HEK293 (cell line): ENCODE measurements at regions not wholly inside any gene's neighbourhood (a gene's known extent, or its start where the extent isn't known, plus 50 kb on each side); places are given as distances from the start of the nearest gene placed in this dataset.

Experiments used
- CTCF ChIA-PET: fragments of 350-600 bp; formaldehyde crosslinking; extraction: SDS; loops from one replicate; lab custom pipeline; 2021; ENCODE audit warnings: antibody characterized with exemption; lab: Yijun Ruan, JAX
- POLR2A ChIA-PET: fragments of 300-600 bp; formaldehyde crosslinking; extraction: SDS; loops from one replicate; lab custom pipeline; 2020; ENCODE audit warnings: antibody characterized with exemption, inconsistent platforms; lab: Yijun Ruan, JAX
- H3K27ac ChIP-seq: fragments of 200-500 bp; sonication (Bioruptor generic); 2 replicates; pipeline ENCODE4 v1.5.1; 2014; ENCODE audit warnings: low read depth, low read length, control low read depth, inconsistent platforms; ENCODE audit errors: extremely low read depth
- H3K36me3 ChIP-seq, 2 experiments: fragments of 200-500 bp in 1 of 2; sonication (Bioruptor generic) in 1 of 2; 1 replicate in 1 of 2; 2 replicates in 1 of 2; pipeline ENCODE4 v1.5.1; 2014 to 2017; ENCODE audit warnings: inconsistent platforms in 2 of 2, low read length in 2 of 2; ENCODE audit not compliant: control insufficient read depth in 2 of 2, insufficient read depth in 1 of 2
- H3K4me1 ChIP-seq: fragments of 200-500 bp; sonication (Bioruptor generic); 2 replicates; pipeline ENCODE4 v1.5.1; 2014; ENCODE audit warnings: mild to moderate bottlenecking, low read length, inconsistent platforms; ENCODE audit not compliant: control insufficient read depth, insufficient read depth
- H3K4me3 ChIP-seq: 2 replicates; pipeline ENCODE4 v1.5.1; 2011; ENCODE audit warnings: low read depth, mild to moderate bottlenecking, control low read depth, low read length, moderate library complexity
- H3K9me3 ChIP-seq: fragments of 200-500 bp; sonication (Bioruptor generic); 2 replicates; pipeline ENCODE4 v1.5.1; 2014; ENCODE audit warnings: low read depth, low read length, inconsistent platforms; ENCODE audit not compliant: control insufficient read depth, insufficient read depth
- GLI2 ChIP-seq: fragments of 450-650 bp; formaldehyde crosslinking; IDR thresholded peaks from 2 replicates; pipeline ENCODE4; 2017; ENCODE audit warnings: missing biosample characterization, missing genetic modification characterization, low read depth, borderline replicate concordance
- GLIS1 ChIP-seq: fragments of 450-650 bp; formaldehyde crosslinking; IDR thresholded peaks from 2 replicates; pipeline ENCODE4 v1.5.1; 2016; ENCODE audit warnings: missing biosample characterization, missing genetic modification characterization
- HIC1 ChIP-seq: fragments of 450-650 bp; formaldehyde crosslinking; IDR thresholded peaks from 2 replicates; pipeline ENCODE4 v1.5.1; 2016; ENCODE audit warnings: missing biosample characterization, missing genetic modification characterization
- HOXD13 ChIP-seq: sonication (generic); formaldehyde crosslinking; IDR thresholded peaks from 2 replicates; pipeline ENCODE4 v1.8.0; 2022; ENCODE audit warnings: missing genetic modification reagents, borderline replicate concordance
- INSM2 ChIP-seq: fragments of 450-650 bp; formaldehyde crosslinking; IDR thresholded peaks from 2 replicates; pipeline ENCODE4 v1.5.1; 2016; ENCODE audit warnings: missing biosample characterization, missing genetic modification characterization
- RBAK ChIP-seq: fragments of 450-650 bp; formaldehyde crosslinking; IDR thresholded peaks from 2 replicates; pipeline ENCODE4 v1.5.1; 2016; ENCODE audit warnings: missing biosample characterization, missing genetic modification characterization
- SP7 ChIP-seq: fragments of 450-650 bp; formaldehyde crosslinking; IDR thresholded peaks from 2 replicates; pipeline ENCODE4 v1.5.1; 2016; ENCODE audit warnings: missing biosample characterization, missing genetic modification characterization
- YY1 ChIP-seq: fragments of 450-650 bp; formaldehyde crosslinking; IDR thresholded peaks from 2 replicates; pipeline ENCODE4 v1.5.1; 2018; ENCODE audit warnings: missing biosample characterization, missing genetic modification characterization
- ZBTB10 ChIP-seq: fragments of 450-650 bp; formaldehyde crosslinking; IDR thresholded peaks from 2 replicates; pipeline ENCODE4 v1.5.1; 2016; ENCODE audit warnings: missing biosample characterization, missing genetic modification characterization
- ZBTB48 ChIP-seq: fragments of 450-650 bp; formaldehyde crosslinking; IDR thresholded peaks from 2 replicates; pipeline ENCODE4 v1.5.1; 2016; ENCODE audit warnings: missing biosample characterization, missing genetic modification characterization
- ZBTB49 ChIP-seq: fragments of 450-650 bp; formaldehyde crosslinking; IDR thresholded peaks from 2 replicates; pipeline ENCODE4 v1.5.1; 2016; ENCODE audit warnings: missing biosample characterization, missing genetic modification characterization, low read depth
- ZBTB6 ChIP-seq: fragments of 450-650 bp; formaldehyde crosslinking; IDR thresholded peaks from 2 replicates; pipeline ENCODE4 v1.5.1; 2017; ENCODE audit warnings: missing biosample characterization, missing genetic modification characterization
- ZNF114 ChIP-seq: fragments of 450-650 bp; formaldehyde crosslinking; IDR thresholded peaks from 2 replicates; pipeline ENCODE4 v1.5.0; 2017; ENCODE audit warnings: missing biosample characterization, missing genetic modification characterization
- ZNF146 ChIP-seq: fragments of 450-650 bp; formaldehyde crosslinking; IDR thresholded peaks from 2 replicates; pipeline ENCODE4 v1.5.1; 2016; ENCODE audit warnings: missing biosample characterization, missing genetic modification characterization
- ZNF169 ChIP-seq: fragments of 450-650 bp; formaldehyde crosslinking; IDR thresholded peaks from 2 replicates; pipeline ENCODE4 v1.5.1; 2016; ENCODE audit warnings: missing biosample characterization, missing genetic modification characterization
- ZNF175 ChIP-seq: fragments of 450-650 bp; formaldehyde crosslinking; IDR thresholded peaks from 2 replicates; pipeline ENCODE4 v1.5.1; 2016; ENCODE audit warnings: missing biosample characterization, missing genetic modification characterization
- ZNF214 ChIP-seq: fragments of 450-650 bp; formaldehyde crosslinking; IDR thresholded peaks from 2 replicates; pipeline ENCODE4 v1.5.1; 2017; ENCODE audit warnings: missing biosample characterization, mild to moderate bottlenecking, missing genetic modification characterization, borderline replicate concordance
- ZNF221 ChIP-seq: fragments of 450-650 bp; formaldehyde crosslinking; IDR thresholded peaks from 2 replicates; pipeline ENCODE4 v1.5.1; 2017; ENCODE audit warnings: missing biosample characterization, missing genetic modification characterization, borderline replicate concordance
- ZNF239 ChIP-seq: fragments of 450-650 bp; formaldehyde crosslinking; IDR thresholded peaks from 2 replicates; pipeline ENCODE4 v1.5.1; 2016; ENCODE audit warnings: missing biosample characterization, missing genetic modification characterization
- ZNF354C ChIP-seq: fragments of 450-650 bp; formaldehyde crosslinking; IDR thresholded peaks from 2 replicates; pipeline ENCODE4 v1.5.1; 2016; ENCODE audit warnings: missing biosample characterization, missing genetic modification characterization, low read depth, borderline replicate concordance
- ZNF366 ChIP-seq: fragments of 450-650 bp; formaldehyde crosslinking; conservative IDR thresholded peaks from 2 replicates; pipeline ENCODE4 v1.5.1; 2016; ENCODE audit warnings: missing biosample characterization, missing genetic modification characterization
- ZNF433 ChIP-seq: fragments of 450-650 bp; formaldehyde crosslinking; IDR thresholded peaks from 2 replicates; pipeline ENCODE4 v1.5.1; 2016; ENCODE audit warnings: missing biosample characterization, missing genetic modification characterization, low read depth
- ZNF48 ChIP-seq: fragments of 450-650 bp; formaldehyde crosslinking; IDR thresholded peaks from 2 replicates; pipeline ENCODE4 v1.5.1; 2016; ENCODE audit warnings: missing biosample characterization, missing genetic modification characterization
- ZNF549 ChIP-seq: fragments of 450-650 bp; IDR thresholded peaks from 2 replicates; pipeline ENCODE4 v1.5.1; 2018; ENCODE audit warnings: missing biosample characterization, missing genetic modification characterization, mild to moderate bottlenecking, inconsistent platforms, moderate library complexity
- ZNF558 ChIP-seq: fragments of 450-650 bp; formaldehyde crosslinking; IDR thresholded peaks from 2 replicates; pipeline ENCODE4 v1.5.1; 2016; ENCODE audit warnings: missing biosample characterization, missing genetic modification characterization
- ZNF596 ChIP-seq: fragments of 450-650 bp; IDR thresholded peaks from 2 replicates; pipeline ENCODE4 v1.5.0; 2018; ENCODE audit warnings: missing biosample characterization, mild to moderate bottlenecking, missing genetic modification characterization, moderate library complexity
- ZNF791 ChIP-seq: fragments of 450-650 bp; formaldehyde crosslinking; IDR thresholded peaks from 2 replicates; pipeline ENCODE4 v1.5.1; 2016; ENCODE audit warnings: missing biosample characterization, missing genetic modification characterization
- ZNF792 ChIP-seq: fragments of 450-650 bp; formaldehyde crosslinking; IDR thresholded peaks from 2 replicates; pipeline ENCODE4 v1.5.1; 2016; ENCODE audit warnings: missing biosample characterization, missing genetic modification characterization

- no peak overlapping the region for H3K27ac ChIP-seq
- no peaks in the 10 kb centered on the region for H3K36me3 ChIP-seq
- ChIA-PET CTCF (no interaction called here), POLR2A (no interaction called here)
- H3K9me3 ChIP-seq, result no peaks in the 10 kb centered on the region
- no peak for TF ChIP-seq ZBTB10
- no peak for TF ChIP-seq ZBTB6 (tag by site-specific recombination)
- no peak for TF ChIP-seq ZNF221 (tag by site-specific recombination)
- TF ChIP-seq ZNF175 (tag by site-specific recombination), result no peak
- TF ChIP-seq ZNF791 (tag by site-specific recombination), result no peak
- TF ChIP-seq ZNF354C (tag by site-specific recombination), result no peak
- no peak for TF ChIP-seq ZNF792 (tag by site-specific recombination)
- no peak for TF ChIP-seq ZNF48
- TF ChIP-seq GLIS1, result no peak
- TF ChIP-seq ZNF146, result no peak
- TF ChIP-seq ZNF549 (tag by site-specific recombination), result no peak
- no peak for TF ChIP-seq ZNF169 (tag by site-specific recombination)
- TF ChIP-seq HOXD13, result no peak
- TF ChIP-seq INSM2 (tag by site-specific recombination), result no peak
- TF ChIP-seq ZNF558, result no peak
- TF ChIP-seq RBAK (tag by site-specific recombination), result no peak
- no peak for TF ChIP-seq YY1 (tag by site-specific recombination)
- TF ChIP-seq ZNF596 (tag by site-specific recombination), result no peak
- H3K4me3 ChIP-seq, result no peak overlapping the region
- H3K4me1 ChIP-seq, result no peaks in the 10 kb centered on the region
Measured at GRCh38 chr2:107595749-107596148, 230.9 kb upstream of the RGPD4 start.

GRCh38 chr2:107597507-107597906 lies 229.2 kb upstream of the RGPD4 start:
- H3K9me3 ChIP-seq, result no peaks in the 10 kb centered on the region
- CTCF ChIA-PET, result no interaction called here
- H3K36me3 ChIP-seq, result no peaks in the 10 kb centered on the region
- H3K4me1 ChIP-seq, result no peaks in the 10 kb centered on the region
- POLR2A ChIA-PET, result no interaction called here
- no peak overlapping the region for H3K4me3 ChIP-seq
- no peak overlapping the region for H3K27ac ChIP-seq
- no peak for TF ChIP-seq ZNF366 (tag by site-specific recombination)
- TF ChIP-seq ZNF433 (tag by site-specific recombination), result no peak
- TF ChIP-seq SP7, result no peak
- no peak for TF ChIP-seq ZBTB48 (tag by site-specific recombination)
- no peak for TF ChIP-seq HIC1 (tag by site-specific recombination)
- no peak for TF ChIP-seq ZBTB49 (tag by site-specific recombination)
- no peak for TF ChIP-seq ZNF214
- no peak for TF ChIP-seq ZNF114 (tag by site-specific recombination)
- no peak for TF ChIP-seq ZNF239
- no peak for TF ChIP-seq GLI2 (tag by site-specific recombination)
